Neutrophil (primary cell): ENCODE measurements at regions not wholly inside any gene's neighbourhood (a gene's known extent, or its start where the extent isn't known, plus 50 kb on each side); places are given as distances from the start of the nearest gene placed in this dataset.

Experiments used
- H3K27ac ChIP-seq: fragments of 200-600 bp; sonication (generic); 2 replicates; pipeline ENCODE4 v1.5.1; 2016; ENCODE audit warnings: mild to moderate bottlenecking, moderate library complexity
- H3K27me3 ChIP-seq: fragments of 200-600 bp; sonication (generic); 2 replicates; pipeline ENCODE4 v1.6.0; 2016; ENCODE audit warnings: mild to moderate bottlenecking
- H3K36me3 ChIP-seq: fragments of 200-600 bp; sonication (generic); 2 replicates; pipeline ENCODE4 v1.5.1; 2017
- H3K4me1 ChIP-seq, 2 experiments: fragments of 200-600 bp in 1 of 2; sonication (generic) in 1 of 2; 1 replicate in 1 of 2; 2 replicates in 1 of 2; pipeline versions ENCODE4 v1.5.1 to v1.6.1; 2013 to 2016; ENCODE audit warnings: low read depth in 1 of 2, low read length in 1 of 2, mild to moderate bottlenecking in 1 of 2, moderate library complexity in 1 of 2; ENCODE audit not compliant: control insufficient read depth in 1 of 2, insufficient read depth in 1 of 2
- H3K4me3 ChIP-seq, 2 experiments: fragments of 200-600 bp in 1 of 2; sonication (generic) in 1 of 2; 1 replicate in 1 of 2; 2 replicates in 1 of 2; pipeline ENCODE4 v1.5.1; 2013 to 2016; ENCODE audit warnings: low read depth in 1 of 2, low read length in 1 of 2, mild to moderate bottlenecking in 1 of 2, moderate library complexity in 1 of 2
- H3K9me3 ChIP-seq: fragments of 200-600 bp; sonication (generic); 2 replicates; pipeline ENCODE4 v1.5.1; 2016
- CTCF ChIP-seq: fragments of 200-600 bp; sonication (generic); IDR thresholded peaks from 2 replicates; pipeline ENCODE4 v1.5.1; 2016; ENCODE audit warnings: antibody characterized with exemption

DNA sequence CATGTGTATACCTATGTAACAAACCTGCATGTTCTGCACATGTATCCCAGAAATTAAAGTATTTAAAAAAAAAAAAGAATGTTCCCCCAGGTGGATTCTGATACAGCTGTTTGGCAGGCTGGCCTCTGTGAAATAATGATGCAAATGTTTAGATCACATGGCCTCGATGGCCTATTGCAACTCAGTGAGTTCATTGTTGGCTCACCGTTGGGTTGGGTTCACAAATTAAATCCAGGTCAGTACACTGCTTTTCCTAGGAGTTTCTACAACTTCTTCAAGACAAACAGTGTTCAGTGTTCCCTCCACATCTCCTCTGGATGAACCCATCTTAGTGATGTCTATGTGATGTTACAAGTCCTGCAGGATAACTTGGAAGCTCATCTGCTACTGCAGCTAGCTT is 58.3 kb upstream of the STXBP6 start:
- Histone ChIP-seq H3K4me3 (no peak overlapping the region), H3K4me1 (peaks cover 2 to 14% of the 10 kb centered on the region in 2 experiments), H3K9me3 (no peaks in the 10 kb centered on the region), H3K27me3 (peaks cover 4% of the 10 kb centered on the region), H3K36me3 (no peaks in the 10 kb centered on the region), H3K27ac (no peak overlapping the region)
- no peak for TF ChIP-seq CTCF

- Histone ChIP-seq H3K9me3 (no peaks in the 10 kb centered on the region), H3K4me1 (peaks cover 2 to 17% of the 10 kb centered on the region in 2 experiments), H3K27me3 (no peaks in the 10 kb centered on the region), H3K4me3 (no peak overlapping the region), H3K27ac (no peak overlapping the region), H3K36me3 (no peaks in the 10 kb centered on the region)
- no peak for TF ChIP-seq CTCF
Observed at GRCh38 chr14:25103820-25104219, 53.9 kb upstream of the STXBP6 start.

DNA sequence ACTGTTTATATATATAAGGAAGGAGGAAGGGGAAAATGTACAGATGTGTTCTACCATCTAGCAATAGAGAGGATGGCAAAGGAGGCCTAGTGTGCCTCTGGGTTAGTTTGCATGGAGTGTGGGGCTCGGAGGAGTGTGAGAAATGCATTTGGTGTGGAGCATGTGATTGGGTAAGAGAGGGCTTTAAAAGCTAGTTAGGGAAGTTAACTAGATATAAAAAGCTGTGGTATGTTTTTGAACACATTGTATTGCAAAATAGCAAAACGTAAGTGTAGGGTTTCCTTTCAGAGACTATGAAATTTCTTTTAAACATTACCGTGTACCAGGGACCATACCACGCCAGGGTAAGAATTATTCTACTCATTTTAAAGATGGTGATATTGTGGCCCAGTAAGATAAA is 53.3 kb upstream of the STXBP6 start:
- H3K27me3 ChIP-seq = no peaks in the 10 kb centered on the region

DNA sequence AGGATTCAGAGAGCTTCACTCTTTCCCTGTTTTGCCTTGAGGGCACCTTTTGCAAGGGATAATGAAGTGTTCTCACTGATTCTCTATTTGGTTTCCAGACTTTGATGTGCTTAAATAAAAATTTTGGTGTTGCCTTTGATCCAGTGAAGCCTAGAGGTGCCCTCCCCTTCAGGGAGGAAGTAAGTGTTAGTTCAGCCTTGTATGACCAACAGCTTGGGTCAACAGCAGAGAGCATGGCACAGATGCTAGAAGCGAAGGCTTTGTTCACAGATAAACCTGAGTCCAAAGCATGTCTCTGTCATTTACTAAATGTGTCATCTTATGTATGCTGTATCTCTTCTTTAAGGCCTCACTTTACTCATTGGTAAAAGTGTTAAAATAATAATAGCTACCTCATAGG is 52.8 kb upstream of the STXBP6 start:
- Histone ChIP-seq H3K27ac (no peak overlapping the region), H3K36me3 (no peaks in the 10 kb centered on the region), H3K9me3 (no peaks in the 10 kb centered on the region), H3K4me3 (no peak overlapping the region), H3K4me1 (peaks cover 2 to 17% of the 10 kb centered on the region in 2 experiments), H3K27me3 (no peaks in the 10 kb centered on the region)
- no peak for TF ChIP-seq CTCF

More for the DNA sequence above, 53.3 kb upstream of the STXBP6 start:
- no peak for TF ChIP-seq CTCF
- H3K4me1 ChIP-seq = peaks cover 2 to 17% of the 10 kb centered on the region in 2 experiments
- no peaks in the 10 kb centered on the region for H3K36me3 ChIP-seq
- no peak overlapping the region for H3K4me3 ChIP-seq
- H3K9me3 ChIP-seq = no peaks in the 10 kb centered on the region
- H3K27ac ChIP-seq = no peak overlapping the region

- no peak for TF ChIP-seq CTCF
- H3K36me3 ChIP-seq = no peaks in the 10 kb centered on the region
- H3K9me3 ChIP-seq = no peaks in the 10 kb centered on the region
- no peaks in the 10 kb centered on the region for H3K27me3 ChIP-seq
- no peak overlapping the region for H3K4me3 ChIP-seq
- H3K27ac ChIP-seq = no peak overlapping the region
- H3K4me1 ChIP-seq = peaks cover 2 to 17% of the 10 kb centered on the region in 2 experiments
Observed at GRCh38 chr14:25101276-25101675, 51.3 kb upstream of the STXBP6 start.
